ENCODE measurements at regions not wholly inside any gene's neighbourhood (a gene's known extent, or its start where the extent isn't known, plus 50 kb on each side); places are given as distances from the start of the nearest gene placed in this dataset.
A peak's percentile ranks its signal among the peaks of the same experiment; 100 is the strongest.

GRCh38 chr5:71907608-71908145, 188.6 kb downstream of the CARTPT start:
- Histone ChIP-seq H2BK20ac (ENCODE audit: low read depth, low read length) (peak overlapping the region; percentile 95), H3K4me3 (ENCODE audit: insufficient read depth, low read depth, low read length) (no peak overlapping the region), H3K9me1 (ENCODE audit: insufficient read depth, low read length) (peaks cover 5% of the 10 kb centered on the region; the same call in 1 of the 2 replicates), H2BK15ac (ENCODE audit: low read depth, low read length) (peak overlapping the region; percentile 87; the same call in 1 of the 3 replicates), H3K79me1 (ENCODE audit: low read depth in 1 of 2, low read length in 2 of 2) (no peaks in the 10 kb centered on the region), H3K9ac (ENCODE audit: low read depth, low read length) (no peak overlapping the region), H4K8ac (ENCODE audit: low read depth in 2 of 2, low read length in 2 of 2) (peak overlapping the region; percentile 67 to 81; a peak in 3 of 4 replicates), H3K27ac (ENCODE audit: insufficient read depth, low read length) (peak overlapping the region; percentile 36; the same call in 1 of the 2 replicates), H3K9me3 (ENCODE audit: control insufficient read depth, insufficient read depth, low read length) (peaks cover 2% of the 10 kb centered on the region; the same call in 1 of the 2 replicates), H3K4me2 (ENCODE audit: low read depth, low read length) (no peak overlapping the region), H3K27me3 (ENCODE audit: control insufficient read depth, insufficient read depth, low read length) (0 out of 2 replicates have a peak, but pooled peaks cover 2% of the 10 kb centered on the region), H4K20me1 (ENCODE audit: insufficient read depth, low read length) (no peaks in the 10 kb centered on the region), H3K36me3 (ENCODE audit: control insufficient read depth, insufficient read depth, low read length) (no peaks in the 10 kb centered on the region), H3K14ac (replicated peaks; ENCODE audit: low read depth, low read length) (peak overlapping the region; percentile 98; the same call in 1 of the 2 replicates), H3K23ac (ENCODE audit: low read depth, low read length) (peak overlapping the region; percentile 74; the same call in 1 of the 2 replicates), H3K4ac (ENCODE audit: low read depth, low read length) (peak overlapping the region; percentile 85), H2BK120ac (ENCODE audit: low read depth, low read length) (peak overlapping the region; percentile 97), H2AK9ac (replicated peaks; ENCODE audit: low read depth, low read length, poor library complexity) (peak overlapping the region; percentile 6), H2AK5ac (ENCODE audit: low read depth, low read length) (peak overlapping the region; percentile 72; the same call in 1 of the 2 replicates), H2AFZ (replicated peaks; ENCODE audit: low read length, poor library complexity) (peak overlapping the region; percentile 66), H3K56ac (ENCODE audit: extremely low read depth, insufficient read depth, low read length) (no peak overlapping the region), H3K18ac (ENCODE audit: low read depth, low read length) (peak overlapping the region; percentile 87), H4K91ac (ENCODE audit: insufficient read depth, low read depth, low read length) (peak overlapping the region; percentile 29; the same call in 1 of the 2 replicates), H2BK5ac (ENCODE audit: low read depth, low read length, poor library complexity, severe bottlenecking) (peak overlapping the region; percentile 92), H4K5ac (ENCODE audit: low read depth, low read length) (peak overlapping the region; percentile 99), H3K4me1 (ENCODE audit: control insufficient read depth, insufficient read depth, low read length) (peaks cover 12% of the 10 kb centered on the region)
- ChIA-PET POLR2A (ENCODE audit: unreplicated experiment) (no interaction called here), CTCF (no interaction called here)
- peak; percentile 64; the same call in 1 of the 2 replicates for ATAC-seq (ENCODE audit: low read depth)
- WGBS, 2 experiments (ENCODE audit: extremely low coverage in 2 of 2, insufficient read length in 1 of 2), result no CpG with 5 or more reads among the region's 4 CpGs
- no TSS peak for BruUV-seq (replicated peaks)
- TF ChIP-seq CHD1 (IDR thresholded peaks at IDR 0.05; ENCODE audit: low read depth, low read length) (no peak), FOS (IDR thresholded peaks at IDR 0.05; ENCODE audit: low read depth, low read length) (no peak), MAFK (IDR thresholded peaks at IDR 0.05; ENCODE audit: low read depth, low read length) (no peak), RFX5 (IDR thresholded peaks at IDR 0.05; ENCODE audit: low read depth, low read length) (no peak), POLR2A (IDR thresholded peaks at IDR 0.05; ENCODE audit: low read depth, low read length) (no peak), MXI1 (IDR thresholded peaks at IDR 0.05; ENCODE audit: borderline replicate concordance, low read depth, low read length) (no peak), RAD21 (IDR thresholded peaks at IDR 0.05; ENCODE audit: low read length) (no peak), CEBPB (IDR thresholded peaks at IDR 0.05; ENCODE audit: low read depth, low read length) (no peak), CTCF (conservative IDR thresholded peaks at IDR 0.05; ENCODE audit: low read depth, low read length) (no peak), NFE2L2 (IDR thresholded peaks at IDR 0.05; ENCODE audit: low read depth, low read length) (no peak), MAZ (IDR thresholded peaks at IDR 0.05; ENCODE audit: borderline replicate concordance, low read depth, low read length) (no peak)
- no peak for DNase-seq
- in situ Hi-C loops (cut with MboI; ENCODE audit: low sequenced_read_pairs) (no loop called here), intact Hi-C loops (cut with micrococcal nuclease) (no loop called here), dilution Hi-C loops (cut with HindIII; ENCODE audit: low sequenced_read_pairs, unreplicated experiment) (no loop called here)

Measured in IMR-90 (cell line).